Uterus (tissue), 2 donors: ENCODE measurements at regions not wholly inside any gene's neighbourhood (a gene's known extent, or its start where the extent isn't known, plus 50 kb on each side); places are given as distances from the start of the nearest gene placed in this dataset.

ENCODE experiments used
- POLR2A ChIP-seq, 2 donors: fragments of 450-650 bp; IDR thresholded peaks; one replicate each; pipeline ENCODE4 v1.6.1; 2016; ENCODE audit warnings: antibody characterized with exemption in 2 of 2, mild to moderate bottlenecking in 1 of 2, moderate library complexity in 1 of 2
- TF ChIP-seq, protein P1 (sequence below), 4 experiments: fragments of 200-600 bp in 2 of 4; fragments of 450-650 bp in 2 of 4; sonication (generic) in 2 of 4; IDR thresholded peaks; one replicate each; pipeline ENCODE4 v1.5.1; 2016 to 2019; ENCODE audit warnings: antibody characterized with exemption in 4 of 4, mild to moderate bottlenecking in 2 of 4, moderate library complexity in 1 of 4

DNA sequence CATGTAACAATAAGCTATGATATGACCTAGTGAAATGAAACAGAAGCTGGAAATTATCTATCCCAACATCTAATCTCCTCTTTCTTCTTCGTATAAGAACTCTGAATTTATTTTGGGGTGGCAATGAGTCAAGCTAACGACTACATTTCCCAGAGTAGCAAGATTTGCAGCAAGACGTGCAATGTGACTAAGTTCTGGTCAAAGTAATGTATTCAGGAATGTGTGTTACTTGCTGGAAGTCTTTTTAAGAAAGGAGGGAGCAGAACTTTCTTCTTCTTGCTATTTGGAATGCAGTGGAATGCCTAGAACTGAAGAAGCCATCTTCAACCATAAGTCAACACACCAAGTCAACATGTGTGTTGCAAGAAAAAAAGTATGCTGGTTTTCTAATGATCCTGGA, 406.6 kb upstream of the MEF2C start:
- TF ChIP-seq, protein P1, sequence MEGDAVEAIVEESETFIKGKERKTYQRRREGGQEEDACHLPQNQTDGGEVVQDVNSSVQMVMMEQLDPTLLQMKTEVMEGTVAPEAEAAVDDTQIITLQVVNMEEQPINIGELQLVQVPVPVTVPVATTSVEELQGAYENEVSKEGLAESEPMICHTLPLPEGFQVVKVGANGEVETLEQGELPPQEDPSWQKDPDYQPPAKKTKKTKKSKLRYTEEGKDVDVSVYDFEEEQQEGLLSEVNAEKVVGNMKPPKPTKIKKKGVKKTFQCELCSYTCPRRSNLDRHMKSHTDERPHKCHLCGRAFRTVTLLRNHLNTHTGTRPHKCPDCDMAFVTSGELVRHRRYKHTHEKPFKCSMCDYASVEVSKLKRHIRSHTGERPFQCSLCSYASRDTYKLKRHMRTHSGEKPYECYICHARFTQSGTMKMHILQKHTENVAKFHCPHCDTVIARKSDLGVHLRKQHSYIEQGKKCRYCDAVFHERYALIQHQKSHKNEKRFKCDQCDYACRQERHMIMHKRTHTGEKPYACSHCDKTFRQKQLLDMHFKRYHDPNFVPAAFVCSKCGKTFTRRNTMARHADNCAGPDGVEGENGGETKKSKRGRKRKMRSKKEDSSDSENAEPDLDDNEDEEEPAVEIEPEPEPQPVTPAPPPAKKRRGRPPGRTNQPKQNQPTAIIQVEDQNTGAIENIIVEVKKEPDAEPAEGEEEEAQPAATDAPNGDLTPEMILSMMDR (IDR thresholded peaks at IDR 0.05) = no peak
- no peak for TF ChIP-seq POLR2A (IDR thresholded peaks at IDR 0.05)
